Neural progenitor cell (in vitro differentiated cells): ENCODE measurements at regions not wholly inside any gene's neighbourhood (a gene's known extent, or its start where the extent isn't known, plus 50 kb on each side); places are given as distances from the start of the nearest gene placed in this dataset.

Source experiments
- DNase-seq: peaks from one replicate; pipeline ENCODE4 v3.0.0-alpha.2; 2016; ENCODE audit warnings: low spot score
- H2AFZ ChIP-seq: fragments of 200-600 bp; sonication (generic); replicated peaks from 2 replicates; pipeline ENCODE4 v1.6.1; 2016; ENCODE audit warnings: antibody characterized with exemption
- H3F3A ChIP-seq: fragments of 200-600 bp; sonication (generic); 2 replicates; pipeline ENCODE4 v1.6.1; 2016; ENCODE audit warnings: antibody characterized with exemption, low read depth
- H3K27ac ChIP-seq: fragments of 200-600 bp; sonication (generic); 2 replicates; pipeline ENCODE4 v1.5.1; 2016; ENCODE audit warnings: mild to moderate bottlenecking
- H3K27me3 ChIP-seq: fragments of 200-600 bp; sonication (generic); 2 replicates; pipeline ENCODE4 v1.6.1; 2016; ENCODE audit warnings: mild to moderate bottlenecking, moderate library complexity
- H3K36me3 ChIP-seq: fragments of 200-600 bp; sonication (generic); 2 replicates; pipeline ENCODE4 v1.5.1; 2016
- H3K4me1 ChIP-seq: fragments of 200-600 bp; sonication (generic); 2 replicates; pipeline ENCODE4 v1.6.1; 2016; ENCODE audit warnings: mixed run types
- H3K4me2 ChIP-seq: fragments of 200-600 bp; sonication (generic); 2 replicates; pipeline ENCODE4 v1.6.1; 2016
- H3K4me3 ChIP-seq: fragments of 200-600 bp; sonication (generic); 2 replicates; pipeline ENCODE4 v1.5.1; 2016
- H3K79me2 ChIP-seq: fragments of 200-600 bp; sonication (generic); 2 replicates; pipeline ENCODE4 v1.6.1; 2016; ENCODE audit warnings: low read depth
- H3K9ac ChIP-seq: fragments of 200-600 bp; sonication (generic); 2 replicates; pipeline ENCODE4 v1.6.1; 2016
- H3K9me3 ChIP-seq: fragments of 200-600 bp; sonication (generic); 2 replicates; pipeline ENCODE4 v1.5.1; 2016; ENCODE audit warnings: low read depth
- H4K20me1 ChIP-seq: fragments of 200-600 bp; sonication (generic); 2 replicates; pipeline ENCODE4 v1.6.1; 2016; ENCODE audit warnings: low read depth
- H3K27ac Mint-ChIP-seq: 3 replicates; pipeline ENCODE4 v1.8.0; 2021; ENCODE audit warnings: mixed read lengths
- H3K27me3 Mint-ChIP-seq: 2 replicates; pipeline ENCODE4 v1.8.0; 2022; ENCODE audit warnings: low read depth, mild to moderate bottlenecking, inconsistent platforms, moderate library complexity, mixed read lengths; ENCODE audit not compliant: insufficient read depth
- H3K36me3 Mint-ChIP-seq: 3 replicates; pipeline ENCODE4 v1.8.0; 2021; ENCODE audit warnings: mixed read lengths
- H3K4me1 Mint-ChIP-seq: 3 replicates; pipeline ENCODE4 v1.8.0; 2021; ENCODE audit warnings: mixed read lengths
- H3K4me3 Mint-ChIP-seq: 3 replicates; pipeline ENCODE4 v1.8.0; 2021; ENCODE audit warnings: mild to moderate bottlenecking, moderate library complexity, mixed read lengths
- H3K9me3 Mint-ChIP-seq: 3 replicates; pipeline ENCODE4 v1.8.0; 2020; ENCODE audit warnings: mixed read lengths
- CTCF ChIP-seq: fragments of 200-600 bp; sonication (generic); IDR thresholded peaks from 2 replicates; pipeline ENCODE4 v1.5.1; 2017; ENCODE audit warnings: antibody characterized with exemption, mild to moderate bottlenecking
- EZH2 ChIP-seq: fragments of 200-600 bp; sonication (generic); IDR thresholded peaks from 2 replicates; pipeline ENCODE4 v1.6.1; 2017; ENCODE audit warnings: antibody characterized with exemption, mild to moderate bottlenecking, moderate library complexity
- EZH2phosphoT487 ChIP-seq: fragments of 200-600 bp; sonication (generic); IDR thresholded peaks from 2 replicates; pipeline ENCODE4 v1.6.1; 2017; ENCODE audit warnings: antibody characterized with exemption

GRCh38 chr6:8556370-8557013, 121.1 kb upstream of the SLC35B3 start:
- no peaks in the 10 kb centered on the region for H3K36me3 Mint-ChIP-seq

GRCh38 chr6:8551993-8552392, 116.6 kb upstream of the SLC35B3 start:
- Mint-ChIP-seq H3K36me3 (no peaks in the 10 kb centered on the region), H3K27me3 (peaks cover under 1% of the 10 kb centered on the region), H3K27ac (no peak overlapping the region), H3K4me3 (no peak overlapping the region), H3K9me3 (no peaks in the 10 kb centered on the region), H3K4me1 (no peaks in the 10 kb centered on the region)
- no peak overlapping the region for H3K4me2 ChIP-seq
- no peak overlapping the region for H2AFZ ChIP-seq
- H3F3A ChIP-seq = no peaks in the 10 kb centered on the region
- H3K27me3 ChIP-seq = no peaks in the 10 kb centered on the region
- no peaks in the 10 kb centered on the region for H3K36me3 ChIP-seq
- no peak overlapping the region for H3K4me3 ChIP-seq
- TF ChIP-seq CTCF (no peak), EZH2phosphoT487 (no peak), EZH2 (no peak)
- H3K79me2 ChIP-seq = no peaks in the 10 kb centered on the region
- H3K27ac ChIP-seq = no peak overlapping the region
- H3K9ac ChIP-seq = no peak overlapping the region
- no peaks in the 10 kb centered on the region for H3K4me1 ChIP-seq
- H4K20me1 ChIP-seq = no peaks in the 10 kb centered on the region
- no peaks in the 10 kb centered on the region for H3K9me3 ChIP-seq
- DNase-seq = no peak

More at GRCh38 chr6:8556370-8557013, 121.1 kb upstream of the SLC35B3 start:
- TF ChIP-seq EZH2phosphoT487 (no peak), CTCF (no peak), EZH2 (no peak)
- H3K4me3 Mint-ChIP-seq = no peak overlapping the region
- no peaks in the 10 kb centered on the region for H3K27me3 Mint-ChIP-seq
- no peaks in the 10 kb centered on the region for H3K79me2 ChIP-seq
- no peak overlapping the region for H3K27ac ChIP-seq
- H3K36me3 ChIP-seq = no peaks in the 10 kb centered on the region
- H2AFZ ChIP-seq = no peak overlapping the region
- H3K9me3 Mint-ChIP-seq = no peaks in the 10 kb centered on the region
- no peaks in the 10 kb centered on the region for H3K4me1 Mint-ChIP-seq
- no peak for DNase-seq
- no peaks in the 10 kb centered on the region for H3K4me1 ChIP-seq
- no peak overlapping the region for H3K4me3 ChIP-seq
- H3F3A ChIP-seq = no peaks in the 10 kb centered on the region
- H4K20me1 ChIP-seq = no peaks in the 10 kb centered on the region
- H3K27me3 ChIP-seq = no peaks in the 10 kb centered on the region
- no peak overlapping the region for H3K27ac Mint-ChIP-seq
- no peak overlapping the region for H3K9ac ChIP-seq
- H3K9me3 ChIP-seq = no peaks in the 10 kb centered on the region
- H3K4me2 ChIP-seq = no peak overlapping the region

DNA sequence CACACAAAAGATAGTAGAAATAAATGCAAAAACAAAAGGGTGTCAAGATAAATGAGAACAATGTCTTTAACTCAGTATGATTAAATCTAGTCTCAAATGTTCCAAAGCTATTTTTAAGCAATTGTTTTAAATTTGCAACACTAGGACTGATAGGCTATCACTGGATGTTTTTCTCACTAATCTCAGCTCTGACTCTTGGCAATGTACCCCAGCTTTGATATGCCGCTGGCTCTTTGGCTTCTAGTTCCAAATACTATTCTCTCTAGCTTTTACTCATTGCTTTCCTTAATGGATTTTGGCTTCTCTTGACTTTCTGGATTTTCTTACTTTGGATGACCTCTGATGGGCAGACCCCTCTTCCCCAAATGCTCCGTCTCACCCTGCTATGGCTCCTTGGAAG, 116.0 kb upstream of the SLC35B3 start:
- Histone ChIP-seq H3K79me2 (no peaks in the 10 kb centered on the region), H3F3A (no peaks in the 10 kb centered on the region), H3K4me3 (no peak overlapping the region), H3K9me3 (no peaks in the 10 kb centered on the region), H3K9ac (no peak overlapping the region), H3K27ac (no peak overlapping the region), H4K20me1 (no peaks in the 10 kb centered on the region), H3K36me3 (no peaks in the 10 kb centered on the region), H3K27me3 (no peaks in the 10 kb centered on the region), H3K4me1 (no peaks in the 10 kb centered on the region), H2AFZ (no peak overlapping the region), H3K4me2 (no peak overlapping the region)
- DNase-seq = no peak
- H3K36me3 Mint-ChIP-seq = no peaks in the 10 kb centered on the region
- no peaks in the 10 kb centered on the region for H3K9me3 Mint-ChIP-seq
- peaks cover 2% of the 10 kb centered on the region for H3K27me3 Mint-ChIP-seq
- no peak overlapping the region for H3K4me3 Mint-ChIP-seq
- no peak overlapping the region for H3K27ac Mint-ChIP-seq
- no peaks in the 10 kb centered on the region for H3K4me1 Mint-ChIP-seq
- TF ChIP-seq EZH2phosphoT487 = no peak
- no peak for TF ChIP-seq EZH2

DNA sequence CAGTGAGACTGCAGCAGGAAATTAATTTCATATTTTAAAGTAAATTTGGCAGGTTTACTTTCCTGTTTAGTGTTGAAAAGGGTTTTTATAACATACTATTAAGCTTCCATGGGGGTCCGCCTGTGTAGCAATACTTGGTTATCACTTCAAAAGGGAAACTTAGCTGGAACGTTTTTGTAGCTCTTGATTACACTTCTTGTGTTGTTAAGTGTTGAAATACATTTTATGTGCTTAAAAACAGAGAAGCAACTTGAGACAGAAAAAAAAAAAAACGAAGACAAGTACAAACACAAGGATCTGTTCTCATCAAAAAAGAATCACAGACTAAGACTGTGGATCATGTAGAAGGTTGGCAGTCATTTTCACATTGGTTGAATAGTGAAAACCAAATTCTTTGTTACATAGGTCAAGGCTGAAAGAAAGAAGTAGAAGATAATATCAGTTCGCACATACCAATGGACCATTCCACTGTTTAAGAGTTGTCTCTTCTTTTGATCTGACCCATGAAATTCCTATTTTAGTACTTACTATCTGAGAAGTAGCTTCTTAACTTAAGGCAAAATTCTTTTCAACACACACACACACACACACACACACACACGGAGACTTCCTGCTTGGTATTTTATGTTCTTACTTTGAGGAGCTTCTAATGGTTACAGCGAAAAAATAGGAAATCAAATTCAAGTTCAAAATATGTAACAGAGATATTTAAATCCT, 113.9 kb upstream of the SLC35B3 start:
- no peak overlapping the region for H3K27ac ChIP-seq
- no peaks in the 10 kb centered on the region for H4K20me1 ChIP-seq
- no peaks in the 10 kb centered on the region for H3K36me3 Mint-ChIP-seq
- no peak overlapping the region for H3K4me3 ChIP-seq
- H2AFZ ChIP-seq = no peak overlapping the region
- TF ChIP-seq EZH2 (no peak), CTCF (no peak), EZH2phosphoT487 (no peak)
- no peak overlapping the region for H3K9ac ChIP-seq
- H3K27me3 ChIP-seq = no peaks in the 10 kb centered on the region
- peaks cover 2% of the 10 kb centered on the region for H3K27me3 Mint-ChIP-seq
- no peak overlapping the region for H3K4me3 Mint-ChIP-seq
- H3K9me3 ChIP-seq = no peaks in the 10 kb centered on the region
- no peak overlapping the region for H3K4me2 ChIP-seq
- no peaks in the 10 kb centered on the region for H3F3A ChIP-seq
- no peak overlapping the region for H3K27ac Mint-ChIP-seq
- no peaks in the 10 kb centered on the region for H3K36me3 ChIP-seq
- no peaks in the 10 kb centered on the region for H3K9me3 Mint-ChIP-seq
- H3K4me1 ChIP-seq = no peaks in the 10 kb centered on the region
- no peak for DNase-seq
- no peaks in the 10 kb centered on the region for H3K79me2 ChIP-seq
- no peaks in the 10 kb centered on the region for H3K4me1 Mint-ChIP-seq
